HG03432 (cell line): ENCODE measurements at regions not wholly inside any gene's neighbourhood (a gene's known extent, or its start where the extent isn't known, plus 50 kb on each side); places are given as distances from the start of the nearest gene placed in this dataset.

Experiments
- ATAC-seq: cut with Tn5 transposase; IDR thresholded peaks from one replicate; pipeline ENCODE4 v1.9.1; 2021; ENCODE audit warnings: mild to moderate bottlenecking, moderate library complexity; ENCODE audit not compliant: unreplicated experiment

GRCh38 chr2:7824211-7824610, 857.6 kb upstream of the ID2 start:
- ATAC-seq: no peak

GRCh38 chr2:7825591-7826312, 856.1 kb upstream of the ID2 start:
- peak; percentile 97 for ATAC-seq

DNA sequence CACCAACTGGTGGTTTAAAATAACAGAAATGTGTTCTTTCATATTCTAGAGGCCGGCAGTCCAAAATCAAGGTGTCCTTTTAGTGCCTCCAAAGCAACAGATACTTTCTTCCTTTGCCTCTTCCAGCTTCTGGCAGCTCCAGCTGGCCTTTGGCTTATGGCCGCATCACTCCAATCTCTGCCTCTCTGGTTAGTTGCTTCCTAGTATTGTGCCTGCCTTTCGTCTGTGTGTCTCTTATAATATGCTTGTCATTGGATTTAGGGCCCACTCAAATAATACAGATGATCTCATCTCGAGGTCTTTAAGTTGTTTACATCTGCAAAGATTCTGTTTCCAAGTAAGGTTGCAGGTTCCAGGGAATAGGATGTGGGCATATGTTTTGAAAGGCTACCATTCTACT, 855.2 kb upstream of the ID2 start:
- ATAC-seq: no peak

DNA sequence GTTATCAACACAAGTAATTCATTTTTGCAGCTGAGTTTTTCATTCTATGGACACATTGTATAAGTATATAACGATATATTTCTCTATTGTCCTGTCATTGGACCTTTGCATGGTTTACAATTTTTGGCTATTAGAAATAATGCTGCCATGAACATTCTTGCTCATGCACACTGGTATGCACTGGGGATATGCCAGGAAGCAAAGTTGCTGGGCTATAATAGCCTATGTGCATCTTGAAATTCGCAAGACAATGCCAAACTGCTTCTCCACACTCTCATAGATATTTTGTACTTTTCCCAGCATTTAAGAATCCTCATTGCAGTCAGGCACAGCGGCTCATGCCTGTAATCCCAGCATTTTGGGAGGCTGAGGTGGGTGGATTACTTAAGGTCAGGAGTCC, 852.6 kb upstream of the ID2 start:
- ATAC-seq: no peak

- no peak for ATAC-seq
Observed at GRCh38 chr2:7830616-7831015, 851.2 kb upstream of the ID2 start.

DNA sequence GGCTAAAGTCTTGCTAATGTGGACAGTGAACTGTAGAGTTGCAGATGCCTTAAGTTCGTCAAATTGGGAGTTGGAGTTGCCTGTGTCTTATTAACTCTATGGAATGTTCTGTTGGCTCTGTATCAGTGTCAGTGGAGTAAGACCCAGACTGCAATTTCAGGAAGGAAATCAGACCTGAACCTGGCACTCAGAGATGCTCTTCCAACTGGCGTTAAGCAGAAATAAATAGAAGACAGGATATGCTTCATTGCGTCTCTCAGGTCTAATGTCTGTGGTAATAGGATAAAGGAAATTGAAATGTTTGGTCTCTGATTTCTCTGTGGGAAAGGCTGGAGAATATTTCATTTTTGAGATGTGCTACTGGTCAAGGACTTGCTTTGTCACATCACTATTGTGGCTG, 846.7 kb upstream of the ID2 start:
- no peak for ATAC-seq

DNA sequence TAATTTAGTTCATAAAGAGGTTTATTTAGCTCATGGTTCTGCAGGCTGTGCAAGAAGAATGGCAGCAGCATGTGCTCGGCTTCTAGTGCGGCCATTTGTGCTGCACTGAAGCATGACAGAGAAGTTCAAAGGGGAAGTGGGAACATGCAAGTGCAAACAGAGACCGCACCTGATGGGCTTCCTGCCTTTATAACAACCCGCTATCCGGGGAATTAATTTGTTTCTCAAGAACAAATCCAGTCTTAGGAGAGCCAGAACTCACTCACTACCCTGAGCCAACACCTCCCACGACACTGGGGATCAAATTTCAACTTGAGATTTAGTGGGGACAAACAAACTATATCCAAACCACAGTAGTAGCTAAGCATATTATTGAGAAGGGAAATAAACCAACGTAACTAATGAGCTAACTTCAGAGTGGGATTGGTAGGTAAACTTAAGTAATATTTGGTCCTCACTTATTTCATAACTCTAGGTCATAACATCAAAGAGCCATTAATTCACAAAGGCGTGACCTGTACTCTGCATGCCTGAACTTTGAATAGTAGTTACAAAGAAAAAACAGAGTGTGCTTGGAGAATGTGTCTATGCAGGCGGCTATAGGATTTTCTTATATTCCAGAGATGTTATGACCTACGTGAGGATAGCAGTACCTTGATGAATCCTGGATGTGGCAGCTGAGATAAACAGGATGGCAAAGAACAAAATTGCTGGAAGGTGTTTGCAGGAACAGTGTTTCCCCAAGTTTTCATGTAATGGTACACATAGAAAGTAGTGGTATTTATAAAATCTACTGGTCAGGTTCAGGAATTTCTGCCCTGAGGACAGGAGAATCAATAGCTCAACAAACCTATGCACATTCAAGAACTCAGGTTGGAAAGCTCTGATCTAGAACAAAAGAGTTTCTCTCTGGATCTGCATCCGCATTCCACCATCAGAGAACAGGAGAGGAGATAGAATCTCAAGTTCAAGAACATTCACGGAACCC, 845.9 kb upstream of the ID2 start:
- peak; percentile 96 for ATAC-seq

DNA sequence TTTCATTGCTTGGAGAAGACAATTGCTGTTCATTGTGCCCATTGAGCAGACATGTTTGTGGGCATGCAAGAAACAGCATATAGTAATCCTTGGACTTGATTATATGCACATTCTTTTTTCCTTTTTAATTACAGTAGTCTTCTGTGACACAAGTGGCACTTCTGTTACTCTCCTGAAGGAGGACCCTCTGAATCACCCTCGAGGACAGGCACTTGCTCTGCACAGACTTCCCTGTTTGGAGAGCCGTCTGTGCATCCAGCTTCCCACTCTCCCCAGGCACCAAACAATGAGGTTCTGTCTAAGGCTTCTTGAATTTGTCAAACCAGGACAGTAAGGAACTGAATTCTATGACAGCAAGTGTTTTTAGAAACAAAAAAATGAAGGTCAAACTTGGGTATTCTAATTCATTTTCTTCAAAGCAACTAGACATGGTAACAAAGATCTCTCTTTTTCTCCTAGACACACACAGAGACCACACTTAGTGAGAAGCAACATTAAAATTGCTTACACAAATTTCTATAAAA, 844.6 kb upstream of the ID2 start:
- no peak for ATAC-seq

DNA sequence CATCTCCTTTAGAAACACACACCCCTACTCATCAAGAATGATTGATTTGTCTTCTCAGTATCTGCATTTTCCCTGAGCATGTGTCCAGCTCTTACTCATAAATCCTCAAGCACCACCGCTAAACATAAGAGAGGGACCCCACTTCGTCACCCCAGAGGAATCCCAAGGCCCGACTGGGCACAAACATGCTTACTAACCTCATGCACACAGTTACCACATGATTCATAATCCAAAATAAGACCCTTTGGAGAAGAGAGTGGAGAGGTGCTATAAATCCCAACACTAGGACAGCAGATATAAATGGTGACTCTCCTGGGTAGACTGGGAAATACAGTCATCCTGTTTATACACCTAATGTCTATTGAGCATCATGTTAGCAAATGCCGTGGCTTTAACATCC, 843.2 kb upstream of the ID2 start:
- no peak for ATAC-seq

DNA sequence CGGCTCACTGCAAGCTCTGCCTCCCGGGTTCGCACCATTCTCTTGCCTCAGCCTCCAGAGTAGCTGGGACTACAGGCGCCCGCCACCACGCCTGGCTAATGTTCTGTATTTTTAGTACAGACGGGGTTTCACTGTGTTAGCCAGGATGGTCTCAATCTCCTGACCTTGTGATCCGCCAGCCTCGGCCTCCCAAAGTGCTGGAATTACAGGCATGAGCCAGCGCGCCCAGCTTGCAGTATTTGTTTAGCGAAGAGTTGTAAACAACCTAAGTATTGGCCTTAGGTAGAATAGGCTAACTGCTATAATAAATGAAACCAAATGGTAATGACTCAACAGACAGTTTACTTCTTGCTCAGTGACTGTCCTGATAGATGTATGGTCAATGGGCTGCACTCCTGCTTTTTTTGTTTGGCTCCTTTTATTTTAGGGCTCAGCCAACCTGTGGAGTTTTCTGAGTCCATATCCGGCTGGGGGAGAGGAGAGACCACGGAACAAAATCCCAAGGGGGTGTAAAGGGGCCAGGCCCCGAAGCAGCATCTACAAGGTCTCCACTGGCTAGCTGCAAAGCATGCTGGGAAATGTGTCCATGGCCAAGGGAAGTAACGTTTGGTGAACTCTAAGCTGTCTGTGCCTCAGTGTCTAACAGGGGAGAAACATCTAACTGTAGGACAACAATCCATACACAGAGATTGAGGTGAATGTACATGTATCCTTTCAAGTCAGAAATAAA, 841.0 kb upstream of the ID2 start:
- ATAC-seq: no peak

GRCh38 chr2:7841751-7842150, 840.1 kb upstream of the ID2 start:
- ATAC-seq: no peak

DNA sequence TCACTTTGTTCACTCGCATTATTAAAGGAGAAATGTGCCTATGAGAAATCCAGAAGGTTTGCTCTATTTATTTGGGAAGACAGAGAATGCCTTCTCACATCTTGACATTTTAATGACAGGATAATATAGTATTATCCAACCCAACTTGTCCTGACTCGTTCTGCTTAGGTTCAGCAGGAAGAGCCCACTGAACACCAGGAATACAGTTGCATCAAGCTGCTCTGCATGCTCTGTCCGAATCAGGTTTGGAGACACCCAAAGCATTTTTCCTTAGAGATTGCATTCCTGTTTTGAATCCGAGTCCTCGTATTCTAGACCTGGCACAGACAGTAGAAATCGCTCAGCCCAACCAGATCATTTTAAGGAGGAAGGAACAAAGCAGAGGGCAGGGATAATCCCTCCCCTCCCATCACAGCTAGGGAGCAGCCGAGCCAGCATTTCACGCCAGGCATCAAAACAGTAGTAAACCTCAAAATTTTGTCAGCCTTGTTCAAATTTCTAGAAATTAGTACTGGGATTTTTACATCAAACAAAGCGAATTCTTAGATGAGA, 837.4 kb upstream of the ID2 start:
- ATAC-seq: no peak

DNA sequence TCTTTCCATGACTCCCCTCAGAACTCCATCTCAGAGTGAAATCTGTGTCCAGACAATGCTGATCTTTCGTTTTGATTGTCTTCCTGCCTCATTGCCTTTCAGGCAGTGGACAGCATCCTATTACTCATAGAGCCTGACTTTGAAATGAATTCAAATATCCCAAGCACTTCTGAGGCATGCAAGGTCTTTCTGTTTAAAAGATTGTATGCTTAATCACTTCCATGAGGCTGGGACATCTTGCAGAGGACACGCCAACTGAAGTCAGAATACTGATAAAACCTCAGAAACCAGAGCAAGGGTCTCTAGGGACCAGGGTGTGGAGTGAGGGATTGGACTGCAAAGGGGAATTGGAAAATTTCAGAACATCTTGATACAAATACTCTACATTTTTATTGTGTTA, 836.5 kb upstream of the ID2 start:
- ATAC-seq: no peak

DNA sequence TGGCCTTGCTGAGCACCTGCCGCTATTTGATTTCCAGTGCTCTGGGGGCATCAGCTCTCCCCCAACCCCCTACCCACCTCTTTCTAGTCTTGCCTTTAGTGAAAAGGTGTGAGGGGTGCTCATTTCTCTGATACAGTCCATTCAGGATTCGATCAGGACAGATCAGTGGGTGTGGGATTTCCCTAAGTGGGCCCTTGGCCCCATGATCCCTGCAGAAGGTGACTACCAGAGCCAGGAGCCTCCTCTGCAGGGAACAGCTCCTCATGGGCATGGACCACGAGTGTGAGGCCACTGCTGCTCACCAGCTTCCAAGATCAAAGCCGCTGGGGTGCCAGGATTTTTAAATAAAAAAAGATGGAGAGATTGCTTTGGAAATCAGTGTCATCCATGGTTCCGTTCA, 835.2 kb upstream of the ID2 start:
- no peak for ATAC-seq

DNA sequence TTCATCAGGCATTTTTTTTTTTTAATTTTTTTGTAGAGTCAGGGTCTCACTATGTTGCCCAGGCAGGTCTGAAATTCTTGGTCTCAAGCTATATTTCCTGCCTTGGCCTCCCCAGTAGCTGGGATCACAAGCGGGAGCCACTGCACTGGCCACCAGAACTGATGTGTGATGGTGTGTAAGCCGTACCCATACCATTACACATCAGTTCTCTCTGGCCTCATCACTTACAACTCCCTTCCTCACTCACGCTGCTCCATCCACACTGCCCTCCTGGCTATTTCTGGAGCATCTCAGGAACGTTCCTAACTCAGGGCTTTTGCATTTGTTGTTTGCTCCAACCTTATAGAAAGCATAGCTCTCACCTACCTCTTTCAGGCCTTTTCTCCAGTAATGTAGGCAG, 834.5 kb upstream of the ID2 start:
- ATAC-seq: no peak

- no peak for ATAC-seq
Observed at GRCh38 chr2:7849027-7849426, 832.8 kb upstream of the ID2 start.

DNA sequence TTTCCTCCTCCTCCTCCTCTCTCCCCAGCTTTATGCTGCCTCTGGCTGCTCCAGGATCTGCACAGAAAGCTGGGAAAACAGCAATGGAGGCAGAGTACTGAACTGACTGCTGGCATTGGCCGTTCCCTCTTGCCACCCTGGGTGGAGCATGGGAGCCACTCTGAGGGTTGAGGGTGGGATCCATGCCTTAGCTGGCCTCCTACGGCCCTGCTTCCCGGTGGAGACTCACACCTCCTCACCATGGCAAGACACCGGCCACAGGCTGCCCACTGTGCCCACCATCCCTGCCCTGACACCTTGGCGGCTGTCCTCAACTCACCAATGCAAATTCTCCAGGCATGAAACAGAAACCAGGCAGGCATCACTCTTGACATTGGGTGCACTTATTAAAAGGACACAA, 832.3 kb upstream of the ID2 start:
- ATAC-seq: no peak

DNA sequence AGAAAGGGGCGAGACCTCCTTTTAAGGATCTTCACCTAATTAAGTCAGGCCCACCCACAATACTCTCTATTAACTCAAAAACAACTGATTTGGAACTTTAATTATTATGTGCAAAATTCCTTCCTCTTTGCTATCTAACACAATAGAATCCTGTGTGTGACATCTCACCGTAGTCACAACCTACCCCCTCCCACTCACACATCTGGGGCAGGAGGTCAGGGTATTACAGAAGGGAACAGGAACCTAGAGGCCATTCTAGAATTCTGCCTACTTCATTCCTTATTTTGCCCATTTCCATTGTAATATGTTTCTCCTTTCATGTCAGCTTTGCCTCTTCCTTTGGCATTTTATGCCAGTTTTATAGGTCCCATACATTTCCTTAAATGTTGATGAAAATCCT, 829.3 kb upstream of the ID2 start:
- ATAC-seq: no peak

DNA sequence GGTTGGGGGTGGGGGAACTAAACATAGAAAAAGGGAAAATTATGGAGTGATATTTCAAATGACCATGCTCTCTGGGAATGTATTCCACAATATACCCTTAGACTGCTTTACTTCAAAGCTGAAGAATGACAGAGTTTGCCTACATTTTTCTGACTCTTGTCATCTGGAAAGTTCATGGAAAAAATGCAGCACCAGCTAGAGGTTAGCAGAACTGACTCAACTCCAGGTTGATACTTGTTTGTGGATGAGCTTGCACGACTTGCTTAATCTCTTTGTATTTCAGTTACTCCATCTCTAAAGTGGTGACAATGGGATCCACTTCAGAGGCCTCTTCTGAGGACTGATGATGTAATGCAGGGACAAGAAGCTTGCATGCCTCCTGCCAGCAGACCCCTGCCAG, 824.0 kb upstream of the ID2 start:
- no peak for ATAC-seq

GRCh38 chr2:7858624-7859023, 823.2 kb upstream of the ID2 start:
- ATAC-seq: no peak

DNA sequence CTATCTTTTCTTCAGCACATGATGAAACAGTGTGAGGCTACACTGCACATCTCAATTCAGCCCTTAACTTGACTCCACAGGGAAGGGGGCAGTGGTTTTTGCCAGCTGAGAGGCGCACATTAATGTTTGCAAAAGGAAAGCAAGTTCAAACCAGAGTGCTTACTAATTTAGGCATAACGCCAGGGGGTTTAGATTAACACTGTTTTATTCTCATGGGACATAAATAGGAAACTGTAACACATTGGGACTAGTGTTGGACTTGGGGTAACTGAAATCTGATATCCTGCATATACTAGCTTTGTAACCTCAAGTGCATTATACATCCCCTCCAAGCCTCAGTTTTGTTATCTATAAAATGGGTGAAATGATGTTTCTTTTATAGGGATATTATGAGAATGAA, 821.2 kb upstream of the ID2 start:
- ATAC-seq: no peak
